Skeletal muscle satellite cell (primary cell): ENCODE measurements at regions not wholly inside any gene's neighbourhood (a gene's known extent, or its start where the extent isn't known, plus 50 kb on each side); places are given as distances from the start of the nearest gene placed in this dataset.
A peak's percentile ranks its signal among the peaks of the same experiment; 100 is the strongest.

Experiments
- H3K27me3 ChIP-seq: 2 replicates; pipeline ENCODE4 v1.7.0; 2013; ENCODE audit warnings: low read length; ENCODE audit not compliant: control insufficient read depth, insufficient read depth
- H3K36me3 ChIP-seq: 2 replicates; pipeline ENCODE4 v1.7.0; 2013; ENCODE audit warnings: mild to moderate bottlenecking, control low read depth, low read length; ENCODE audit not compliant: insufficient read depth
- H3K4me1 ChIP-seq: 2 replicates; pipeline ENCODE4 v1.7.0; 2013; ENCODE audit warnings: low read length; ENCODE audit not compliant: control insufficient read depth, insufficient read depth
- H3K4me2 ChIP-seq: 2 replicates; pipeline ENCODE4 v1.7.0; 2013; ENCODE audit warnings: mild to moderate bottlenecking, low read length
- H3K4me3 ChIP-seq: 2 replicates; pipeline ENCODE4 v1.7.0; 2013; ENCODE audit warnings: low read length
- H3K9ac ChIP-seq: 2 replicates; pipeline ENCODE4 v1.7.0; 2013; ENCODE audit warnings: mild to moderate bottlenecking, low read depth, low read length, moderate library complexity
- H3K9me3 ChIP-seq: replicated peaks from 2 replicates; pipeline ENCODE4 v1.7.0; 2013; ENCODE audit warnings: mild to moderate bottlenecking, control low read depth, low read length

GRCh38 chr19:46958532-46958931 is 61.1 kb upstream of the NPAS1 start:
- Histone ChIP-seq H3K4me1 (peaks cover 48% of the 10 kb centered on the region), H3K4me2 (no peak overlapping the region), H3K27me3 (no peaks in the 10 kb centered on the region), H3K9me3 (no peaks in the 10 kb centered on the region), H3K36me3 (peaks cover 12% of the 10 kb centered on the region), H3K9ac (peak overlapping the region; percentile 6), H3K4me3 (no peak overlapping the region)

- H3K36me3 ChIP-seq, result peaks cover 7% of the 10 kb centered on the region
- H3K4me1 ChIP-seq, result peaks cover 55% of the 10 kb centered on the region
- no peaks in the 10 kb centered on the region for H3K27me3 ChIP-seq
- no peak overlapping the region for H3K4me2 ChIP-seq
- no peak overlapping the region for H3K9ac ChIP-seq
- H3K4me3 ChIP-seq, result no peak overlapping the region
- no peaks in the 10 kb centered on the region for H3K9me3 ChIP-seq
Observed at GRCh38 chr19:46959894-46960556, 59.6 kb upstream of the NPAS1 start.

GRCh38 chr19:46962030-46962570 is 57.5 kb upstream of the NPAS1 start:
- H3K4me3 ChIP-seq, result no peak overlapping the region
- peaks cover 47% of the 10 kb centered on the region for H3K4me1 ChIP-seq
- H3K27me3 ChIP-seq, result no peaks in the 10 kb centered on the region

GRCh38 chr19:46963093-46963734 is 56.4 kb upstream of the NPAS1 start:
- Histone ChIP-seq H3K4me1 (peaks cover 58% of the 10 kb centered on the region), H3K36me3 (peaks cover 10% of the 10 kb centered on the region), H3K4me3 (peak overlapping the region; percentile 37), H3K9me3 (no peaks in the 10 kb centered on the region), H3K4me2 (peak overlapping the region; percentile 78), H3K9ac (peak overlapping the region; percentile 81), H3K27me3 (no peaks in the 10 kb centered on the region)

More at GRCh38 chr19:46962030-46962570, 57.5 kb upstream of the NPAS1 start:
- Histone ChIP-seq H3K36me3 (peaks cover 10% of the 10 kb centered on the region), H3K9me3 (no peaks in the 10 kb centered on the region), H3K4me2 (no peak overlapping the region), H3K9ac (peak overlapping the region; percentile 81)

- Histone ChIP-seq H3K9ac (peak overlapping the region; percentile 3), H3K4me3 (no peak overlapping the region)
Observed at GRCh38 chr19:46967578-46968032, 52.0 kb upstream of the NPAS1 start.

More at GRCh38 chr19:46967578-46968032, 52.0 kb upstream of the NPAS1 start:
- peaks cover 57% of the 10 kb centered on the region for H3K4me1 ChIP-seq
- H3K27me3 ChIP-seq, result no peaks in the 10 kb centered on the region
- no peak overlapping the region for H3K4me2 ChIP-seq
- no peaks in the 10 kb centered on the region for H3K9me3 ChIP-seq
- peaks cover 21% of the 10 kb centered on the region for H3K36me3 ChIP-seq
